C4-2B (cell line): ENCODE measurements at regions not wholly inside any gene's neighbourhood (a gene's known extent, or its start where the extent isn't known, plus 50 kb on each side); places are given as distances from the start of the nearest gene placed in this dataset.

Experiments
- CTCF ChIP-seq: fragments of 450-650 bp; conservative IDR thresholded peaks from 2 replicates; pipeline ENCODE4 v1.5.1; 2017; ENCODE audit warnings: mild to moderate bottlenecking
- ZFX ChIP-seq: fragments of 450-650 bp; IDR thresholded peaks from 2 replicates; pipeline ENCODE4 v1.6.1; 2017

DNA sequence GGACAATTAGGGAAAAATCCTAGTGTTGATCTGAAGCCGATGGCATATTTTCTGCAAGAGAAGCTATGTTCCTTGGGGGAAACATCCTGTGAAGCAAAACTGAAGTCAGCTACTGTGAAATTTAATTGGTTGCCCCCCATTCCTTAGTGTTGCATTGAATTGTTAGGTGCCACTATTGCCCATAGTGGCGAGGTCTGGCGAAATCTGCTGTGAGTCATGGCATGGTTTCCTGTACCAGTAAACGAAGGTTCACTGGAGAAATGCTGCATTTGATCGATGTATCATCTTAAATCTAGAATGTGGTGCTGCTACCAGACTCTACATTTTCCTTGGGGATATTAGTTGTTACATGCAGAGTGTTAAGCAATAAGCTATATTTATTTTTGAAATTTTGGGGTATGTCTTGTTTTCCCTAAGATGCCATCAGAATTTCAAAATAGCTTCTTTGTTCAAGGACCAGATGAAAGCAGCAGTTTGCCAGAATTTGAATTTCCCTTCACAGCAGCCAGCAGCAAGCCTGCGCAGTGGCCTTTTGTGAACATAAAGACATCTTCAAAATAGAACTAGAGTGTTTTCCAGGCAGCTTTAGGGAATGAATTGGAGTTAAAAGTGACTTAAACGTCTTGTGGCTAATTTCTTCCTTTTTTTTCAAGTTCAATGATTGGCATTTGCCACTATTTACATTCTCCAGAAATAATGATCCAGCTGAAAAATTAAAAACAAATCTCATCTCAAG, 348.6 kb upstream of the COBL start:
- no peak for TF ChIP-seq ZFX
- TF ChIP-seq CTCF, result no peak
